BLaER1 treated with 17β-estradiol and CSF1 and Interleukin-3, amounts not matched to agents 10 nM and 100 nM (cell line): ENCODE measurements at regions not wholly inside any gene's neighbourhood (a gene's known extent, or its start where the extent isn't known, plus 50 kb on each side); places are given as distances from the start of the nearest gene placed in this dataset.

Experiments
- H3K27ac ChIP-seq, 11 experiments: shearing (Covaris generic); formaldehyde crosslinking; 2 replicates each; pipeline ENCODE4 v1.8.1; 2022
- H3K27me3 ChIP-seq, 11 experiments: shearing (Covaris generic); formaldehyde crosslinking; 2 replicates each; pipeline ENCODE4 v1.8.1; 2022
- H3K36me3 ChIP-seq, 11 experiments: shearing (Covaris generic); formaldehyde crosslinking; 2 replicates each; pipeline ENCODE4 v1.8.1; 2022
- H3K4me1 ChIP-seq, 10 experiments: shearing (Covaris generic); formaldehyde crosslinking; 2 replicates each; pipeline ENCODE4 v1.8.1; 2022
- H3K4me2 ChIP-seq, 11 experiments: shearing (Covaris generic); formaldehyde crosslinking; 2 replicates each; pipeline ENCODE4 v1.8.1; 2022
- H3K4me3 ChIP-seq, 10 experiments: shearing (Covaris generic); formaldehyde crosslinking; 2 replicates each; pipeline ENCODE4 v1.8.1; 2022
- H3K9ac ChIP-seq, 11 experiments: shearing (Covaris generic); formaldehyde crosslinking; 2 replicates each; pipeline ENCODE4 v1.8.1; 2022
- H3K9me3 ChIP-seq, 11 experiments: shearing (Covaris generic); formaldehyde crosslinking; replicated peaks in 1 of 11; 2 replicates each; pipeline ENCODE4 v1.8.1; 2022
- H4K20me1 ChIP-seq, 11 experiments: shearing (Covaris generic); formaldehyde crosslinking; 2 replicates each; pipeline ENCODE4 v1.8.1; 2022
- Cebpa-rat ChIP-seq, 11 experiments: shearing (Covaris generic); IDR thresholded peaks; 2 replicates each; pipeline ENCODE4 v1.8.1; 2022

GRCh38 chr14:54219261-54220070 is 177.3 kb upstream of the CDKN3 start:
- H3K4me1 ChIP-seq: peaks cover 0 to 17% (median 9%) of the 10 kb centered on the region in 10 experiments; a peak in 10 of 20 replicates
- no peak for TF ChIP-seq Cebpa-rat (IDR thresholded peaks at IDR 0.05)
- no peak overlapping the region for H3K27ac ChIP-seq
- no peak overlapping the region for H3K9ac ChIP-seq
- H4K20me1 ChIP-seq: no peaks in the 10 kb centered on the region
- H3K4me2 ChIP-seq: peak overlapping the region; percentile 63 to 75 (median 69); a peak in 21 of 22 replicates
- peak overlapping the region in 2 of 10 experiments; percentile 26 to 27; a peak in 2 of 20 replicates for H3K4me3 ChIP-seq
- H3K9me3 ChIP-seq: peaks cover 0 to 4% (median 0%) of the 10 kb centered on the region in 11 experiments; a peak in 2 of 22 replicates
- no peaks in the 10 kb centered on the region for H3K36me3 ChIP-seq
- H3K27me3 ChIP-seq: peaks cover 23 to 34% (median 28%) of the 10 kb centered on the region in 11 experiments

- Histone ChIP-seq H3K4me3 (peak overlapping the region in 7 of 10 experiments; percentile 8 to 46 (median 25); a peak in 8 of 20 replicates), H3K4me1 (peaks cover 0 to 17% (median 9%) of the 10 kb centered on the region in 10 experiments; a peak in 10 of 20 replicates), H3K27ac (no peak overlapping the region), H3K4me2 (peak overlapping the region; percentile 63 to 75 (median 69)), H3K36me3 (no peaks in the 10 kb centered on the region), H3K9ac (0 out of 22 replicates have a peak overlapping the region, but pooled peaks of 1 of the 11 experiments have one; percentile 2), H3K9me3 (peaks cover 0 to 4% (median 0%) of the 10 kb centered on the region in 11 experiments; a peak in 2 of 22 replicates), H3K27me3 (peaks cover 23 to 34% (median 28%) of the 10 kb centered on the region in 11 experiments), H4K20me1 (no peaks in the 10 kb centered on the region)
- TF ChIP-seq Cebpa-rat (IDR thresholded peaks at IDR 0.05): no peak
Observed at GRCh38 chr14:54220071-54220703, 176.6 kb upstream of the CDKN3 start.

GRCh38 chr14:54220704-54221431 is 175.9 kb upstream of the CDKN3 start:
- 0 out of 20 replicates have a peak overlapping the region, but pooled peaks of 5 of the 10 experiments have one; percentile 22 to 27 (median 25) for H3K4me3 ChIP-seq
- H3K9ac ChIP-seq: no peak overlapping the region
- H3K36me3 ChIP-seq: no peaks in the 10 kb centered on the region
- H4K20me1 ChIP-seq: no peaks in the 10 kb centered on the region
- peaks cover 23 to 34% (median 28%) of the 10 kb centered on the region in 11 experiments for H3K27me3 ChIP-seq
- no peak overlapping the region for H3K27ac ChIP-seq
- peaks cover 0 to 17% (median 9%) of the 10 kb centered on the region in 10 experiments; a peak in 10 of 20 replicates for H3K4me1 ChIP-seq
- H3K9me3 ChIP-seq: peaks cover 0 to 4% (median 0%) of the 10 kb centered on the region in 11 experiments; a peak in 2 of 22 replicates
- no peak for TF ChIP-seq Cebpa-rat (IDR thresholded peaks at IDR 0.05)
- H3K4me2 ChIP-seq: peak overlapping the region; percentile 63 to 75 (median 69)

GRCh38 chr14:54221432-54221803 is 175.4 kb upstream of the CDKN3 start:
- Histone ChIP-seq H4K20me1 (no peaks in the 10 kb centered on the region), H3K9me3 (peaks cover 0 to 4% (median 0%) of the 10 kb centered on the region in 11 experiments; a peak in 2 of 22 replicates), H3K36me3 (no peaks in the 10 kb centered on the region), H3K4me3 (no peak overlapping the region), H3K27me3 (peaks cover 23 to 34% (median 28%) of the 10 kb centered on the region in 11 experiments), H3K9ac (no peak overlapping the region), H3K27ac (no peak overlapping the region), H3K4me1 (peaks cover 0 to 17% (median 9%) of the 10 kb centered on the region in 10 experiments; a peak in 10 of 20 replicates), H3K4me2 (no peak overlapping the region)
- no peak for TF ChIP-seq Cebpa-rat (IDR thresholded peaks at IDR 0.05)

GRCh38 chr14:54221971-54222370 is 174.8 kb upstream of the CDKN3 start:
- Histone ChIP-seq H3K9me3 (peaks cover 0 to 1% (median 0%) of the 10 kb centered on the region in 11 experiments; a peak in 1 of 22 replicates), H3K4me3 (no peak overlapping the region), H3K4me1 (peaks cover 0 to 17% (median 9%) of the 10 kb centered on the region in 10 experiments; a peak in 10 of 20 replicates), H3K27ac (no peak overlapping the region), H3K4me2 (no peak overlapping the region), H3K36me3 (no peaks in the 10 kb centered on the region), H4K20me1 (no peaks in the 10 kb centered on the region), H3K27me3 (peaks cover 23 to 34% (median 28%) of the 10 kb centered on the region in 11 experiments), H3K9ac (no peak overlapping the region)
- no peak for TF ChIP-seq Cebpa-rat (IDR thresholded peaks at IDR 0.05)

- no peaks in the 10 kb centered on the region for H4K20me1 ChIP-seq
- no peaks in the 10 kb centered on the region for H3K36me3 ChIP-seq
- no peaks in the 10 kb centered on the region; a peak in 1 of 22 replicates for H3K9me3 ChIP-seq
- no peak for TF ChIP-seq Cebpa-rat (IDR thresholded peaks at IDR 0.05)
- H3K27me3 ChIP-seq: peaks cover 19 to 27% (median 23%) of the 10 kb centered on the region in 11 experiments
- no peak overlapping the region for H3K27ac ChIP-seq
- no peak overlapping the region for H3K4me2 ChIP-seq
- H3K4me1 ChIP-seq: peaks cover 0 to 17% (median 9%) of the 10 kb centered on the region in 10 experiments; a peak in 10 of 20 replicates
- H3K4me3 ChIP-seq: no peak overlapping the region
- no peak overlapping the region for H3K9ac ChIP-seq
Observed at GRCh38 chr14:54223831-54224402, 172.9 kb upstream of the CDKN3 start.

GRCh38 chr14:54225457-54226060 is 171.2 kb upstream of the CDKN3 start:
- H3K4me3 ChIP-seq: no peak overlapping the region
- H3K4me2 ChIP-seq: no peak overlapping the region
- H3K36me3 ChIP-seq: no peaks in the 10 kb centered on the region
- no peak overlapping the region for H3K9ac ChIP-seq
- no peaks in the 10 kb centered on the region for H4K20me1 ChIP-seq
- H3K9me3 ChIP-seq: no peaks in the 10 kb centered on the region
- H3K27ac ChIP-seq: no peak overlapping the region
- peaks cover 3 to 11% (median 7%) of the 10 kb centered on the region in 11 experiments for H3K27me3 ChIP-seq
- TF ChIP-seq Cebpa-rat (IDR thresholded peaks at IDR 0.05): no peak
- peaks cover 0 to 3% (median under 1%) of the 10 kb centered on the region in 10 experiments; a peak in 5 of 20 replicates for H3K4me1 ChIP-seq

- H3K27me3 ChIP-seq: peaks cover 0 to 5% (median 1%) of the 10 kb centered on the region in 11 experiments; a peak in 6 of 22 replicates
- no peak overlapping the region for H3K4me3 ChIP-seq
- no peak for TF ChIP-seq Cebpa-rat (IDR thresholded peaks at IDR 0.05)
- H3K27ac ChIP-seq: no peak overlapping the region
- no peak overlapping the region for H3K9ac ChIP-seq
- no peaks in the 10 kb centered on the region for H3K9me3 ChIP-seq
- no peaks in the 10 kb centered on the region for H4K20me1 ChIP-seq
- no peaks in the 10 kb centered on the region for H3K4me1 ChIP-seq
- H3K36me3 ChIP-seq: no peaks in the 10 kb centered on the region
- no peak overlapping the region for H3K4me2 ChIP-seq
Observed at GRCh38 chr14:54226103-54226502, 170.7 kb upstream of the CDKN3 start.
